ENCODE measurements at regions not wholly inside any gene's neighbourhood (a gene's known extent, or its start where the extent isn't known, plus 50 kb on each side); places are given as distances from the start of the nearest gene placed in this dataset.

- no peak for DNase-seq (ENCODE audit: low read depth)
Observed at GRCh38 chr15:85976986-85977385, 102.7 kb upstream of the AGBL1 start.

- no peak for DNase-seq (ENCODE audit: low read depth)
Observed at GRCh38 chr15:85977586-85977985, 102.1 kb upstream of the AGBL1 start.

- no peak for DNase-seq (ENCODE audit: low read depth)
Observed at GRCh38 chr15:85979929-85980328, 99.7 kb upstream of the AGBL1 start.

DNA sequence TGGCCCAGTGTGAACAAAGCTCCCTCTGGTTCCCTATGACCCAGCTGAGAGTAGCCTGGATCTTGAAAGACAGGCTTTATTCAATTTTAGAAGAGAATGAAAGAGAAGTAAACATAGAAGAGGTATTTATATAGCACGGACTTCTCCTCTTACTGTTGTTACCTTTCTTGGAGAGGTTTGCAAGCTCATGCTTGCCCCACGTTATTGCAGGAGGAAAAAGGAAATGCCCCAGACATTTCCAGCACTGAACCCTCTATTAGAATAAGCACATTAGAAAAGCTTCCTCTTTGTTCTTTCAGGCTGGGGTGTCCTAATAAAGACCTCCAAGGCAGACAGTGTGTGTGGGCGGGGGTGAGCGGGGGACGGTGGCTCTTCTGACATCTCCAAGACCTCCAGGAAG, 98.7 kb upstream of the AGBL1 start:
- DNase-seq (ENCODE audit: low read depth) = no peak

DNA sequence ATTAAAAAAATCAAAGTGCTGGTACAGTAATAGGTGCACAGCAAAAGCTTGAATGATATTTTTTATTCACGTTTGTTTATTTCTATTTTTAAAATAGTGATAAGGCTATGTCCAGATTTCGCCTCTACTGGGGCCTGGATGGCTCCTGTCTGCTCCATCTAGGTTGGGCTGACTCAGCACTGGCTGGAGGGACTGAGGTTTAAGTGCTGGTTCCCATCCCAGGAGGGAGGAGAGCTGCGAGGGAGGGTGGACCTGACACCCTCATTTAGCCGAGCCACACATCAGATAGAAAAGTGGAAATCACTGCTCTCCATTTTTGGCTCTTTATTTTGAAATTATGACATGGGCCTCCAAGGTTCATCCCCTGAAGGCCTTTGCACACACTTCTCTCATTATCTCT, 95.4 kb upstream of the AGBL1 start:
- no peak for DNase-seq (ENCODE audit: low read depth)

DNA sequence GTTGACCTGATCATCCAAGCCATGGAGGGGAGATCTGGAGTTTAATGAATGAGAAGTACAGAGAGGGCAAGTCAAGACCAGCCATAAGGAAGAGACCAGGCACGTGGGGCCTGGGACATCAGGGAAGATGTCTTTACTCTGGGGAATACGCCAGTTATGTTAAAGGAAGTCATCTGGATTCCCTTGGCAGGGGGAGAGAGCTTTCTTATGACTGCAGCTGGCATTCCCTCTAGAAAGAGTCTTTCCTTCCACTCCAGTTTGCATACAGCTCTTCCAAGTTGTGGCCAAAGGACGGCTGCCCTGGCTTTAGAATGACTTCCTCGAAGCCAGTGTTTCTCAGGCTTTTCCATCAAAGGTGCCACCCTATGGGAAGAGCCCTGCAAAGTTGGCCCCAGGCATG, 93.6 kb upstream of the AGBL1 start:
- no peak for DNase-seq (ENCODE audit: low read depth)

DNA sequence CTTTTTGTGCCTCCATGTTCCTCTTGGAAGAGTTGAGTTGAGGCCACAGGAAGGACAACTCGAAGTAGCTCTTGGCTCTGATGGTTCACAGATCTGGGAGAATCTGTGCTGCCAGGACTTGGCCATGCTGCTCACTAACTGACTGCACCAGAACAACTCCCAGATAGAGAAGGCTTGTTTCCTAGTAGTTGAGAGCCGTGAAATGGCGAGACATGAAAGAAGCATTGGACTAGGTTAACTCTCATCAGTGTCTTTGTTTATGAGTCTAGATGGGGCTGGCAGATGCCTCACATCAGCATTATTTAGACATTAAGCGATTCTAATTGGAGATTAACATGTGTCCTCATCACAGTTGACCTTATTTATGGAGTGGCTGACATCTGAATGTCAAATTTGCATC, 92.9 kb upstream of the AGBL1 start:
- DNase-seq (ENCODE audit: low read depth) = no peak

- DNase-seq (ENCODE audit: low read depth) = no peak
Observed at GRCh38 chr15:85988741-85989140, 90.9 kb upstream of the AGBL1 start.

GRCh38 chr15:85992224-85992623, 87.4 kb upstream of the AGBL1 start:
- DNase-seq (ENCODE audit: low read depth) = no peak

DNA sequence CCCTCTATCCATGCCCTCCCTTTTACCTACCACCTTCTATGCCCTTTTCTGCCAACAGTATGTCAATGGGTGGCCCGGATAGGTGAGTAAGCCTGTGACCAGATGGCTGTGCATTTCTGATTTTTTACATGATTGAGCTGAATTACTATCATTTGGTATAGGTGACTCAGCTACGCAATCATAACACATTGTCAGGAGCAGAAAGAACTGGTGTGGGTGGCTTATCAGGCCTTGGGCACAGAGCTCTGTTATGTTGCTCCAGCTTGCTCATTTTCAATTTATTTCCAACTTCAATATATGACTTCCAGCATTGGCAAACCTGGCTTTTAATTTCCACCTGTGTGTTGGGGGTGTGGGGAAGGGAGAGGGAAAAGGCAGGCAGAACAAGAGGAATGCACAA, 86.6 kb upstream of the AGBL1 start:
- DNase-seq (ENCODE audit: low read depth) = no peak

GRCh38 chr15:85997618-85998017, 82.1 kb upstream of the AGBL1 start:
- no peak for DNase-seq (ENCODE audit: low read depth)

- no peak for DNase-seq (ENCODE audit: low read depth)
Observed at GRCh38 chr15:85999658-86000057, 80.0 kb upstream of the AGBL1 start.

DNA sequence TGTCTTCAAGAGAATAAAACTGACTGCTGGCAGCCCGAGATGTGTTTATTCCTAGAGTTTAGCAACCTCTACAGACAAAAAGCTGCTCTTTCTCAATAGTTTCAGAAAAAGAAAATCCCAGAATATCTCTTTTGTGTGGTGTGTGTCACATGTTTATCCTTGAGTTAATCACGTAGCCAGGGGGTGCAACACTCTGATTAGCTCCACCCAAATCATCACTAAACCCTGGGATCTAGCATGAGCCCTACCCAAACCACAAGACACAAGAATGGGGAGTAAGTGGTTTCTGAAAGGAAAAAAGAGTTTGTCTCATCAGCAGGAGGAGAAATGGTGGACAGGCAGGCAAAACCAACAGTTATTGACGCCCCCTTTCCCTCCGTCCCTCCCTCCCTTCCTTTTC, 78.5 kb upstream of the AGBL1 start:
- DNase-seq (ENCODE audit: low read depth) = no peak

- DNase-seq (ENCODE audit: low read depth) = no peak
Observed at GRCh38 chr15:86002444-86002843, 77.2 kb upstream of the AGBL1 start.

DNA sequence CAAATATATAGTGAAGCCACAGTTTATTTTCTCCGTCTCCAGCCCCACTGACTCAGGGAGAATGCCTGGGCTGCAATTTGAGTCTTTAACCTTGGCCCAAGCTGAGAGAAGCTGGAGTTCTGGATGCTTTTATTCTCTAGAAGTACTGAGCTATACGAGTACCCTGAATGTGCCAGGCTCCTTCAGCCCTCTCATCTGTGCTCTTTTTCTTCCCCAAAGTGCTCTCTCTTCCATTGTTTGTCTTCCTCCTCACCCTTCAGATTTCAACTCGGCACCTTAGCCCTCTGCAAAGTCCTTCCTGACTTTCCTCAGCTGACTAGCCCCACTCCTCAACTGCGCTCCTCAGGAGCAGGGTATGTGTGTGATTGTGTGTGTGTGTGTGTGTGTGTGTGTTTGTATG, 75.6 kb upstream of the AGBL1 start:
- DNase-seq (ENCODE audit: low read depth) = no peak

DNA sequence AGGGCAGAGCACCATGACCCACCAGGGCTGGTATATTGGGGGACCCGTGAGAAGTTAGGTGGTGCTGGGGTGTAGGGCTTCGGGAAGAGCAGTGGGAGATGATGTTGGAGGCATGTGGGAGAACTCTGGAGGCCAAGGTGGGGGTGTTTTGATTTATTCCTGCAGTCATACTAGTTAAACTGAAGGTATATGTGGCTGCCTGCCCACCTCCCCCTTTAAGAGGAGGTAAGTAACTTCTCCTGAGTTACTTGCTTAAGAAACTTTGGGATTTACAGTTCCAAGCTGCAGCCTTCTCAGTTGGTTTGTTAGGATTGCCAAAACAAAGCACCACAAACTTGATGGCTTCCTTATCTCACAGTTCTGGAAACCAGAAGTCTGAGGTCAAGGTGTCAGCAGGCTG, 73.1 kb upstream of the AGBL1 start:
- DNase-seq (ENCODE audit: low read depth) = no peak

- DNase-seq (ENCODE audit: low read depth) = no peak
Observed at GRCh38 chr15:86009727-86010126, 69.9 kb upstream of the AGBL1 start.

DNA sequence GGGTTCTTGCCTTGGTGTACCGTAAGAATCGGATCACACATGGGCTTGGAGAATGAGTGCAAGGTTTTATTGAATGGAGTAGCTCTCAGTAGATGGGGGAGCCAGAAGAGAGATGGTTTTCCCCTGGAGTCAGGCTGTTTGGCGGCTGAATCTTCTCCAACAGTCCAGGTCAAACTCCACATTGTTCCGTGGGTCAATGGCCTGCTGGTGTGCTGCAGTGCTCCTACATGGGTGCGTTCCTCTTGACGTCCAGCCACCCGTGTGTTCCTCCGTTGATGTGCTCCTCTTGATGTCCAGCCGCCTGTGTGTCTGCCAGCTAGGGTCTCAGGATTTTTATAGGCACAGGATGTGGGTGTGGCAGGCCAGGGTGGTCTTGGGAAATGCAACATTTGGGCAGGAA, 69.3 kb upstream of the AGBL1 start:
- DNase-seq (ENCODE audit: low read depth) = no peak

- no peak for DNase-seq (ENCODE audit: low read depth)
Observed at GRCh38 chr15:86010891-86011290, 68.8 kb upstream of the AGBL1 start.

- no peak for DNase-seq (ENCODE audit: low read depth)
Observed at GRCh38 chr15:86014016-86014415, 65.7 kb upstream of the AGBL1 start.

DNA sequence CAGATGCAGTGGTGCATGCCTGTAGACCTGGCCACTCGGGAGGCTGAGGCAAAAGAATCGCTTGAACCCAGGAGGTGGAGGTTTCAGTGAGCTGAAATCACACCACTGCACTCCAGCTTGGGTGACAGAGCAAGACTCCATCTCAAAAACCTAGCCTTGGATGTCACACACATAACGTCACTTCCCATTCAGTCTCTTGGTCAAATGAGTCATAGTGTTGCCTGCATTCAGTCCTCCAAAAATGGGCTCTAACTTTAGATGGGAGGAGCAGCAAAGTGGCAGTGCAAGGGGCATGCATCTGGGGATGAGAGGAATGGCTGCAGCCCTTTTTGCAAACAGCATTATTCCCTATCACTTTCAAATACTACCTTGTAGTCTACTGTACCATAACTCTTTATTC, 62.9 kb upstream of the AGBL1 start:
- DNase-seq (ENCODE audit: low read depth) = no peak

DNA sequence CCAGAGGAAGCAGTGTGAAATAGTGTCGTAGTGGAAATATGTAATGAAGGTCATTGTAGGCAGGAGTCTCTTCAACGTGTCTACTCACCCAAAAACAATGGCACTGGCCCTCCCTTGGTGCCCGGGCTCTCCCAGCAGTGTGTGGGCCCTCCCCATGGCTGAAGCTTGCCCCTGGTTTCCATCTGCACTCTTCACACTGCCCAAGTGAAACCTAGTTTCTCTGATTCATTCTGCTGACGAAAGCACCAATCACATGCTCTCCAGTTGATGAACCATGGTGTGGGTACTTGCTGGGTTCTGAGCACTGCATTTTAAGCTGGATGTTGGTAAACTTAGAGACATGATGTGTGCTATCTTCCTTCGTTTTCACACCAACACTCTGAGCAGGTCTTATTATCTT, 61.0 kb upstream of the AGBL1 start:
- DNase-seq (ENCODE audit: low read depth) = no peak

- DNase-seq (ENCODE audit: low read depth) = peak; percentile 18
Observed at GRCh38 chr15:86021281-86022264, 58.1 kb upstream of the AGBL1 start.

GRCh38 chr15:86028961-86029360, 50.7 kb upstream of the AGBL1 start:
- DNase-seq (ENCODE audit: low read depth) = no peak

Measured in renal cortical epithelial cell (primary cell).